Spleen (tissue), 7 donors: ENCODE measurements at regions not wholly inside any gene's neighbourhood (a gene's known extent, or its start where the extent isn't known, plus 50 kb on each side); places are given as distances from the start of the nearest gene placed in this dataset.
"Not testable (repeated sequence)": the region's sequence is repeated elsewhere in the genome, so short reads cannot be mapped to it uniquely, and the experiment has no call there.

ENCODE experiments used
- CTCF ChIP-seq, 11 experiments: fragments of 200-600 bp in 7 of 11; fragments of 450-650 bp in 4 of 11; sonication (generic) in 4 of 11; IDR thresholded peaks in 8 of 11; conservative IDR thresholded peaks in 3 of 11; 1 replicate in 7 of 11; 2 replicates in 4 of 11; pipeline versions ENCODE4 v1.4.0 to v1.8.0; 2016 to 2021; ENCODE audit warnings: antibody characterized with exemption in 11 of 11, inconsistent platforms in 4 of 11, mild to moderate bottlenecking in 1 of 11
- POLR2AphosphoS5 ChIP-seq, 3 donors: sonication (generic); formaldehyde crosslinking; IDR thresholded peaks; one replicate each; pipeline ENCODE4 v1.5.1; 2017; ENCODE audit warnings: antibody characterized with exemption in 3 of 3
- donor health status: DM: no; HTN: no; CAD: no; lungs with moderate emphysema.
- donor health status: DM: no; HTN: no; CAD: no.
- donor health status: DM: no; HTN: no; CAD: no.

GRCh38 chr15:92801056-92801773 is 98.9 kb upstream of the CHD2 start:
- not testable (repeated sequence) for TF ChIP-seq CTCF (IDR thresholded peaks at IDR 0.05 in 8 of 11, conservative IDR thresholded peaks at IDR 0.05 in 3 of 11); POLR2AphosphoS5 (IDR thresholded peaks at IDR 0.05)
